ENCODE measurements at regions not wholly inside any gene's neighbourhood (a gene's known extent, or its start where the extent isn't known, plus 50 kb on each side); places are given as distances from the start of the nearest gene placed in this dataset.

DNA sequence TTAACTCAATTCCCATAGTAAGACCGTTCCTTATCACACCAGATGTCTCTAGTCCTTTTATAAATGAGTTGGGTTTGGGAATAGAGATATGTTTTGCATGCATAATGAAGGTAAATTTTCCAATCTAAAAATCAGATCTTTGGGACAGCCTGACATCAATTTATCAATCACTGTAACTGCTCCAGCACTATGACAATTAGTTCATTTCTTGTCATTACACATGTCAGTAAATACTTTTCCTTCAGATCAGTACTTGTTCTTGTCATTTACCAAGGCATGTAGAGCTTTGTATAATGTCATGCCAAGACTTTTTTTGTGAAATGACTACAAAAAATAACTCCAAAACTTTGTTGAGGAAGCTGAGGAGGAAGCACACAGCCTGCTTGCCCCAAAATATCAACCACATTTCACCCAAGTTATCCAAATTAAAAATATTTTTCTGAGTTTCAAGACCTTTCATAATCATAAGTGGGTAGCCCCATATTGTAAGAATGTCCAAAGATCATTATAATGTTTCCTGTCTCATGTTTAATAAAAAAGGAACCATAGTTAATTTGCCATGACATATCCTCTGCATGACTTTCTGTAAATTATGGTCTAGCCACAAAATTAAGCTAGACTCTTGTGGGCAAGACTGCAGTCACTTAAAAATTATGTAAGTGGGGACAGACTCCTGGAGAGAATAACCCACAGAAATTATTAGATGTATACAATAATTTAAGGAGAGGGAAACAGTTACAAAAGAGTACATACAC lies 586.8 kb downstream of the TBC1D4 start:
- TF ChIP-seq MTF2 (CRISPR knock-in tag; IDR thresholded peaks at IDR 0.05; ENCODE audit: borderline replicate concordance), result no peak
- TF ChIP-seq, protein P1, sequence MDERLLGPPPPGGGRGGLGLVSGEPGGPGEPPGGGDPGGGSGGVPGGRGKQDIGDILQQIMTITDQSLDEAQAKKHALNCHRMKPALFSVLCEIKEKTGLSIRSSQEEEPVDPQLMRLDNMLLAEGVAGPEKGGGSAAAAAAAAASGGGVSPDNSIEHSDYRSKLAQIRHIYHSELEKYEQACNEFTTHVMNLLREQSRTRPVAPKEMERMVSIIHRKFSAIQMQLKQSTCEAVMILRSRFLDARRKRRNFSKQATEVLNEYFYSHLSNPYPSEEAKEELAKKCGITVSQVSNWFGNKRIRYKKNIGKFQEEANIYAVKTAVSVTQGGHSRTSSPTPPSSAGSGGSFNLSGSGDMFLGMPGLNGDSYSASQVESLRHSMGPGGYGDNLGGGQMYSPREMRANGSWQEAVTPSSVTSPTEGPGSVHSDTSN (CRISPR knock-in tag; IDR thresholded peaks at IDR 0.05), result no peak
- TF ChIP-seq, protein P2, sequence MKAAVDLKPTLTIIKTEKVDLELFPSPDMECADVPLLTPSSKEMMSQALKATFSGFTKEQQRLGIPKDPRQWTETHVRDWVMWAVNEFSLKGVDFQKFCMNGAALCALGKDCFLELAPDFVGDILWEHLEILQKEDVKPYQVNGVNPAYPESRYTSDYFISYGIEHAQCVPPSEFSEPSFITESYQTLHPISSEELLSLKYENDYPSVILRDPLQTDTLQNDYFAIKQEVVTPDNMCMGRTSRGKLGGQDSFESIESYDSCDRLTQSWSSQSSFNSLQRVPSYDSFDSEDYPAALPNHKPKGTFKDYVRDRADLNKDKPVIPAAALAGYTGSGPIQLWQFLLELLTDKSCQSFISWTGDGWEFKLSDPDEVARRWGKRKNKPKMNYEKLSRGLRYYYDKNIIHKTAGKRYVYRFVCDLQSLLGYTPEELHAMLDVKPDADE (CRISPR knock-in tag; IDR thresholded peaks at IDR 0.05), result no peak
- no peak for TF ChIP-seq ZNF24 (IDR thresholded peaks at IDR 0.05)
- TF ChIP-seq ZNF501 (CRISPR knock-in tag; IDR thresholded peaks at IDR 0.05), result no peak
- no peak for TF ChIP-seq SRF (IDR thresholded peaks at IDR 0.05; ENCODE audit: low read depth, low read length)
- no peak for TF ChIP-seq POLR2A (IDR thresholded peaks at IDR 0.05; ENCODE audit: insufficient read depth in 1 of 2, low read depth in 2 of 2, low read length in 2 of 2)
- TF ChIP-seq WIZ (CRISPR knock-in tag; IDR thresholded peaks at IDR 0.05), result no peak
- no peak for TF ChIP-seq PHF8 (CRISPR knock-in tag; IDR thresholded peaks at IDR 0.05)
- no peak for TF ChIP-seq ZNF274 (CRISPR knock-in tag; IDR thresholded peaks at IDR 0.05)
- TF ChIP-seq, protein P3, sequence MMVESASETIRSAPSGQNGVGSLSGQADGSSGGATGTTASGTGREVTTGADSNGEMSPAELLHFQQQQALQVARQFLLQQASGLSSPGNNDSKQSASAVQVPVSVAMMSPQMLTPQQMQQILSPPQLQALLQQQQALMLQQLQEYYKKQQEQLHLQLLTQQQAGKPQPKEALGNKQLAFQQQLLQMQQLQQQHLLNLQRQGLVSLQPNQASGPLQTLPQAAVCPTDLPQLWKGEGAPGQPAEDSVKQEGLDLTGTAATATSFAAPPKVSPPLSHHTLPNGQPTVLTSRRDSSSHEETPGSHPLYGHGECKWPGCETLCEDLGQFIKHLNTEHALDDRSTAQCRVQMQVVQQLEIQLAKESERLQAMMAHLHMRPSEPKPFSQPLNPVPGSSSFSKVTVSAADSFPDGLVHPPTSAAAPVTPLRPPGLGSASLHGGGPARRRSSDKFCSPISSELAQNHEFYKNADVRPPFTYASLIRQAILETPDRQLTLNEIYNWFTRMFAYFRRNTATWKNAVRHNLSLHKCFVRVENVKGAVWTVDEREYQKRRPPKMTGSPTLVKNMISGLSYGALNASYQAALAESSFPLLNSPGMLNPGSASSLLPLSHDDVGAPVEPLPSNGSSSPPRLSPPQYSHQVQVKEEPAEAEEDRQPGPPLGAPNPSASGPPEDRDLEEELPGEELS (CRISPR knock-in tag; IDR thresholded peaks at IDR 0.05), result no peak
